Activated CD8-positive, alpha-beta T cell treated with anti-CD3 and anti-CD28 coated beads for 36 hours (primary cell): ENCODE measurements at regions not wholly inside any gene's neighbourhood (a gene's known extent, or its start where the extent isn't known, plus 50 kb on each side); places are given as distances from the start of the nearest gene placed in this dataset.
"Not testable (repeated sequence)": the region's sequence is repeated elsewhere in the genome, so short reads cannot be mapped to it uniquely, and the experiment has no call there.

Source experiments
- ATAC-seq: fragments of 200-7000 bp; cut with Tn5 transposase; one replicate; pipeline ENCODE4 v1.10.0; 2021; ENCODE audit warnings: mild to moderate bottlenecking, moderate library complexity
- CTCF ChIA-PET: fragments of 350-600 bp; sonication (Branson Sonifier 250); formaldehyde crosslinking; loops from one replicate; lab custom pipeline; 2021; ENCODE audit warnings: antibody characterized with exemption; lab: Charles Lee
- POLR2A ChIA-PET: fragments of 350-600 bp; sonication (Branson Sonifier 250); formaldehyde crosslinking; loops from one replicate; lab custom pipeline; 2021; ENCODE audit warnings: antibody characterized with exemption; lab: Charles Lee
- DNase-seq: peaks from one replicate; pipeline ENCODE4 v3.0.0-alpha.2; 2020
- H3K27ac Mint-ChIP-seq: one replicate; pipeline ENCODE4 v1.8.0; 2021; ENCODE audit warnings: mild to moderate bottlenecking, mixed read lengths
- H3K27me3 Mint-ChIP-seq: one replicate; pipeline ENCODE4 v1.8.0; 2021; ENCODE audit warnings: mixed read lengths
- H3K36me3 Mint-ChIP-seq: one replicate; pipeline ENCODE4 v1.8.0; 2021; ENCODE audit warnings: low read depth, mixed read lengths
- H3K4me1 Mint-ChIP-seq: one replicate; pipeline ENCODE4 v1.8.0; 2021; ENCODE audit warnings: low read depth, mixed read lengths
- H3K4me3 Mint-ChIP-seq: one replicate; pipeline ENCODE4 v1.8.0; 2021; ENCODE audit warnings: mild to moderate bottlenecking, moderate library complexity, mixed read lengths
- H3K9me3 Mint-ChIP-seq: one replicate; pipeline ENCODE4 v1.8.0; 2021; ENCODE audit warnings: mixed read lengths
- intact Hi-C: fragments of 100-400 bp; cut with micrococcal nuclease; formaldehyde crosslinking; loops from one replicate; pipeline ENCODE4 v1.10.0; 2022
- TF ChIP-seq, protein P1 (sequence below): fragments of 200-600 bp; IDR thresholded peaks from one replicate; pipeline ENCODE4 v1.8.0; 2022; ENCODE audit warnings: antibody characterized with exemption, mild to moderate bottlenecking

DNA sequence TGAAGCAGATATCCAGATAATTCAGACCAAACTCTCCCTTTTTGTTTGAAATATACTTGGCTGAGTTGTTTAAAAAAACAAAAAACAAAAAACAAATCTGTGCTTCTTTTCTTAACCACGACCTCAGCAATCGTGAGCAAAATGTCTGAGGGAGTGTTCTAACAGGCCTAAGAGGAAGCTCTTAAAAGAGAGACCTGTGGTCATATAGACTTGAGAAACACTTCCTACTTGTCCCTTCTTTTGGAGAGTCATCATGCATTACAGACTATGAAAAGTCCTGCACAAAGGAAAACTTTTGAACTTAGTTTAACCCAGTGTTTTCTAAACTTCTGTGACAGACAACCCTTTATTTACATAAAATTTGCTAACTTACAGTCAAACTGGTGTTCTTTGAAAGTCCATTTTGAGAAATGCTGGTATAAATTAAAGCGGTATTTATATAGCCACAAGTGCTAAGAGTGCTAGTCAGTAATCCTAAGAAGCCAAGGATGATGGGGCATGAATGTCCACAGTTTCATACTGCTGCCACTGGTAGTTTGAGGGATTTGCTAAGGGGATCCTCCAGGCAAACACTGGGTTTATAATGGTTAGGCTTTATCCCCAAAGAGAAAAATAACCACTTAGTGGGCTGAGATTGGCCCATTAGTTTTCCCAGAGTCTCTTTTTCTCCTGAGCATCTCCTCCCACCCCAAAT is 199.8 kb downstream of the LRRC70 start:
- H3K4me3 Mint-ChIP-seq, result no peak overlapping the region
- ChIA-PET CTCF (interaction anchor here (0.7 to 2.4 kb wide), 11 partner anchors 16 to 342 kb away, joined by 3 to 19 read pairs (median 4); no protein-coding TSS in a partner anchor), POLR2A (no interaction called here)
- no peaks in the 10 kb centered on the region for H3K9me3 Mint-ChIP-seq
- DNase-seq (no peak), ATAC-seq (no peak)
- H3K27ac Mint-ChIP-seq, result no peak overlapping the region
- H3K4me1 Mint-ChIP-seq, result peaks cover under 1% of the 10 kb centered on the region
- no peaks in the 10 kb centered on the region for H3K36me3 Mint-ChIP-seq
- no peaks in the 10 kb centered on the region for H3K27me3 Mint-ChIP-seq
- intact Hi-C loops, result loop anchor here (5.0 kb wide), 1 partner anchor 316 kb away; no protein-coding TSS in a partner anchor
- TF ChIP-seq, protein P1, sequence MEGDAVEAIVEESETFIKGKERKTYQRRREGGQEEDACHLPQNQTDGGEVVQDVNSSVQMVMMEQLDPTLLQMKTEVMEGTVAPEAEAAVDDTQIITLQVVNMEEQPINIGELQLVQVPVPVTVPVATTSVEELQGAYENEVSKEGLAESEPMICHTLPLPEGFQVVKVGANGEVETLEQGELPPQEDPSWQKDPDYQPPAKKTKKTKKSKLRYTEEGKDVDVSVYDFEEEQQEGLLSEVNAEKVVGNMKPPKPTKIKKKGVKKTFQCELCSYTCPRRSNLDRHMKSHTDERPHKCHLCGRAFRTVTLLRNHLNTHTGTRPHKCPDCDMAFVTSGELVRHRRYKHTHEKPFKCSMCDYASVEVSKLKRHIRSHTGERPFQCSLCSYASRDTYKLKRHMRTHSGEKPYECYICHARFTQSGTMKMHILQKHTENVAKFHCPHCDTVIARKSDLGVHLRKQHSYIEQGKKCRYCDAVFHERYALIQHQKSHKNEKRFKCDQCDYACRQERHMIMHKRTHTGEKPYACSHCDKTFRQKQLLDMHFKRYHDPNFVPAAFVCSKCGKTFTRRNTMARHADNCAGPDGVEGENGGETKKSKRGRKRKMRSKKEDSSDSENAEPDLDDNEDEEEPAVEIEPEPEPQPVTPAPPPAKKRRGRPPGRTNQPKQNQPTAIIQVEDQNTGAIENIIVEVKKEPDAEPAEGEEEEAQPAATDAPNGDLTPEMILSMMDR, result no peak

DNA sequence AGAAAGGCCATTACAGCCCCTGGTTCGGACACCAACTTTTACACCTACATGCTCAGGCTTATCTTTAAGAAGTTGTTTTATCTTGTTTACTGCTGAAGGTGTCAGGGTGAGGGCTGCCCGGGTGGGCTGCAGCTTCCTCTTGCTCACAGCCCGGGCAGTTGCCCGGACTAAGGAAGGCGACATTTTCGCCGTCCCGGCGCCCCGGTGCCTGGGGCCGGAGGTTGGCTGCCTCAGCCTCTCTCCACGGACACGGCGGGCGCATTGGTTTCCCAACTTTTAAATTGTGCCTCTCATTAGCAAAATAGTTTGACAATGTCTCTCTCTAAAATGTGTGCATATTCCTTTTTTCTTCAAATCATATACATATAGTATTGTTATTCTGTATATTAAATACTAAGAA is 198.5 kb downstream of the LRRC70 start:
- CTCF ChIA-PET, H3K27me3 Mint-ChIP-seq: not testable (repeated sequence)

DNA sequence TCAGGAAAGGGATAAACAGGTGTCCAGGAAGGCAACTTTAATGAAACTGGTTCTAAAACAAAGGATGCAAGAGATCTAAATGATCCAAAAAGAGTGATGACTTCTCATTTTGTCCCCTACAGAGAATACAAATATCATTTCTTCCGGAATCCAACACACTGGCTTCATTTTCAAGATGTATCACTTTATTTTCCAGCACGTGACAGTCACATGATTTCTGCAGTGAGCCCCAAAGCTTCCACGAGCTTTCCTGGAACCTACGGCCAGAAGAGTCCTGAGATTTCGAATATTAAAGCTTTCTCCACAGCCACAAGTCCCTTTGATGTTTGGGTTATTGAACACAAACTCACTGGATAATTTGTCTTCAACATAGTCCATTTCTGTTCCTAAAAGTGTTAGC is 198.0 kb downstream of the LRRC70 start:
- POLR2A ChIA-PET, ATAC-seq, DNase-seq: not testable (repeated sequence)

More for the DNA sequence above, 198.5 kb downstream of the LRRC70 start:
- H3K4me3 Mint-ChIP-seq, H3K36me3 Mint-ChIP-seq, H3K4me1 Mint-ChIP-seq, DNase-seq, POLR2A ChIA-PET, ATAC-seq, H3K27ac Mint-ChIP-seq, H3K9me3 Mint-ChIP-seq: not testable (repeated sequence)
- intact Hi-C loops, result loop anchor here (5.0 kb wide), 1 partner anchor 315 kb away; no protein-coding TSS in a partner anchor

DNA sequence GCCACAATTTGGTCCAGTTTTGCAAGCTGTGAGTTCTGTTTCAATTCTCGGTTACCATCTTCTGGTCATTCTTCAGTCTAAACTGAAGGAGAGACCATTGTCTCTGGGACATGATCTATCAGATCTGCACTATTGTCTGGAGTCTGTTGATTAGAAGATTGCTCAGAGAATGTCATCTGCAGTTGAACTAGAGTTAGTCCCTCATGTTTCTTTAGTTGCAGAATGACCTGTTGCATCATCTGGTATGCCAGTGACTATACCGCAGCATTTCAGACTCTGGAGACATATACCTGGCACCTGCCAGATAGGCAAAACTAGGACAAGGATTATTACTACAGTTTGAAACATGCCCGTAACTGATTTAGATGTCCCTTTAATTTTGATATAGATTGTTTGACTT is 194.8 kb downstream of the LRRC70 start:
- intact Hi-C loops, result no loop called here
- DNase-seq (no peak), ATAC-seq (no peak)
- H3K9me3 Mint-ChIP-seq, result no peaks in the 10 kb centered on the region
- TF ChIP-seq, protein P1, result no peak
- H3K4me1 Mint-ChIP-seq, result no peaks in the 10 kb centered on the region
- H3K4me3 Mint-ChIP-seq, result no peak overlapping the region
- ChIA-PET POLR2A (no interaction called here), CTCF (no interaction called here)
- H3K36me3 Mint-ChIP-seq, result no peaks in the 10 kb centered on the region
- H3K27ac Mint-ChIP-seq, result no peak overlapping the region
- peaks cover 1% of the 10 kb centered on the region for H3K27me3 Mint-ChIP-seq

More for the DNA sequence above, 198.0 kb downstream of the LRRC70 start:
- H3K4me3 Mint-ChIP-seq, H3K36me3 Mint-ChIP-seq, H3K27me3 Mint-ChIP-seq, CTCF ChIA-PET, H3K27ac Mint-ChIP-seq, H3K4me1 Mint-ChIP-seq, H3K9me3 Mint-ChIP-seq: not testable (repeated sequence)
- intact Hi-C loops, result loop anchor here (5.0 kb wide), 1 partner anchor 314 kb away; no protein-coding TSS in a partner anchor

DNA sequence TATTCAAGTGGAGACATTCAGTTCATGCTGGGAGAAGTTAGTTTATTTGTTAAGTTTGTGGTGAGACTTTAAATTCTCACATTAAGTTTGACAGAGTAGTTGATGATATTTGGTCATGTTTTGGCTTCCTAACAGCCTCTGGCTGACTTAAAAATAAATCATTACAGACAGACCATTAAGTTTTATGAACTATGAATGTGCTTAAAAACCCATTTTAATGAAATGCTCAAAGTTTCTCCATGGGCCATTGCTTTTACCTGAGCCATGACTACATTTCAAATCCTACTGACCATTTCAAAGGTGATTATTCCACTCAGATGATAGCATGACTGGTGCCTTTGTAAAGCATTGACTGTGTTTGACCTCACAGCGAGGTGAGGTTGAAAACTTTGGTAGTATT is 192.7 kb downstream of the LRRC70 start:
- Mint-ChIP-seq H3K27me3 (peaks cover 1% of the 10 kb centered on the region), H3K27ac (no peak overlapping the region), H3K4me1 (no peaks in the 10 kb centered on the region), H3K36me3 (no peaks in the 10 kb centered on the region), H3K4me3 (no peak overlapping the region), H3K9me3 (no peaks in the 10 kb centered on the region)
- TF ChIP-seq, protein P1, result no peak
- POLR2A ChIA-PET, result no interaction called here
- ATAC-seq (no peak), DNase-seq (no peak)
- CTCF ChIA-PET, result no interaction called here
- intact Hi-C loops, result no loop called here

DNA sequence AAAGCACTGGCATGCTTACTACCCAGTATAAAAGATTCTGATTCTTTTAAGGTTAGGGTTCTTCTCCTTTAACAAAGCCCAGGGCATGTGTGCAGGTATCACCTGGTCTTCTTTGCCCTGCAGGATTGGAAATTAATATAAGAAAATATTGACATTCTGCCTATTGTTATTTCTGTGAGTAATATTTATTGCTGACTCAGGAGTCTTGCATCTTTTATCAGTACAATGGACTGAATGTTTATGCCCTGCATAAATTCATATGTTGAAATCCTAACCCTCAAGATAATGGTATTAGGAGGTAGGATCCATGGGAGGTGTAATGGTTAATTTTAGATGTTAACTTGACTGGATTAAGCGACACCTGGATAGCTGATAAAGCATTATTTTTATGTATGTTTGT is 189.0 kb downstream of the LRRC70 start:
- ChIA-PET CTCF (no interaction called here), POLR2A (no interaction called here)
- TF ChIP-seq, protein P1, result no peak
- Mint-ChIP-seq H3K4me1 (no peaks in the 10 kb centered on the region), H3K27ac (no peak overlapping the region), H3K4me3 (no peak overlapping the region), H3K9me3 (no peaks in the 10 kb centered on the region), H3K36me3 (no peaks in the 10 kb centered on the region), H3K27me3 (peaks cover 1% of the 10 kb centered on the region)
- intact Hi-C loops, result no loop called here
- ATAC-seq (no peak), DNase-seq (no peak)
